ENCODE measurements at regions not wholly inside any gene's neighbourhood (a gene's known extent, or its start where the extent isn't known, plus 50 kb on each side); places are given as distances from the start of the nearest gene placed in this dataset.
"Not testable (repeated sequence)": the region's sequence is repeated elsewhere in the genome, so short reads cannot be mapped to it uniquely, and the experiment has no call there.

DNA sequence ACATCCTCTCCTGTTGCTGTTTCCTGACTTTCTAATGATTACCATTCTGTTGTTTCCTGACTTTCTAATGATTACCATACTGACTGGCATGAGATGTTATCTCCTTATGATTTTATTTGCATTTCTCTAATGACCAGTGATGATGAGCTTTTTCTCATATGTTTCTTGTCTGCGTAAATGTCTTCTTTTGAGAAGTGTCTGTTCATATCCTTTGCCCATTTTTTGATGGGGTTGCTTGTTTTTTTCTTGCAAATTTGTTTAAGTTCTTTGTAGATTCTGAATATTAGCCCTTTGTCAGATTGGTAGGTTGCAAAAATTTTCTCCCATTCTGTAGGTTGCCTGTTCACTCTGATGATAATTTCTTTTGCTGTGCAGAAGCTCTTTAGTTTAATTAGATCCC is 1216.5 kb downstream of the BRINP3 start:
- not testable (repeated sequence) for H3K36me3 Mint-ChIP-seq (ENCODE audit: low read depth); H3K4me3 Mint-ChIP-seq; H3K4me1 Mint-ChIP-seq; DNase-seq; H3K27ac Mint-ChIP-seq; H3K27me3 Mint-ChIP-seq; H3K9me3 ChIP-seq (ENCODE audit: control insufficient read depth, low read length, poor library complexity, severe bottlenecking); ATAC-seq

DNA sequence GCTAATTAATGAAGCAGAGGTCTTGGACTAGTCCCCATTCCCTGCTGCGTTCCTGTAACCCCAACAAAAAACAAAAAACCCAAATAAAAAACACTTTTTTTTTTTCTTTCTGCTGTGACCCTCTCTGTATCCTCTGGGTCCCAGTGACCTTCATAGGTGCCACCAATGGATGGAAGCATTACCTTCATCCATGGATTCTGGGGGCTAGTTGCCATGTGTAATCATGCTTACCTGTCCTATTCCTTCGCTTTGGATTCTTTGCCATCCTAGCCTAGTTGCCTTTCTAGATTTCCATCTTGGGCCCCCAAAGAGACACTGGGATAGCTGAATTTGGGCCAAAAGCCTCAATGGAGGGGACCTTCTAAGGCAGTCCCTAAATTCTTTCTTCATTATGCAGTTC is 1208.7 kb downstream of the BRINP3 start:
- no peak overlapping the region for H3K27ac Mint-ChIP-seq
- no peaks in the 10 kb centered on the region for H3K27me3 Mint-ChIP-seq
- no peak for DNase-seq
- no peak for ATAC-seq
- no peaks in the 10 kb centered on the region for H3K4me1 Mint-ChIP-seq
- H3K9me3 ChIP-seq (ENCODE audit: control insufficient read depth, low read length, poor library complexity, severe bottlenecking) = no peaks in the 10 kb centered on the region
- H3K4me3 Mint-ChIP-seq = no peak overlapping the region
- no peaks in the 10 kb centered on the region for H3K36me3 Mint-ChIP-seq (ENCODE audit: low read depth)

DNA sequence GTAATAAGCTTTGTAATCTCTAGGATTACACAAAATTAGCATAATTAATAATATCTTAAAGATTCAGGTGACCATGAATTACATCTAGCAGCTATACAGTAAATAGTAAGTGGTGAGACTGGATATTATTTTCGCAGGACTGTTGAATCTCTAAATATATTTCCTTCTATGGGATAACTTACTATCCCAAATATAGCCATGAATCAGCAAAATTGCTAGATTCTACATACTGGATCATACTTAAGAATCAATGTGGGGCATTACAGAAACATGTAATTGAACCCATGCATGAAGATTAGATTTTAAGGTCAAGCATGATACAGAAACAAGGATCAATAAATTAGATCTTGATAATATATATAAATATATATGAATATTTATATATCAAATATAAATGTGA is 1203.4 kb downstream of the BRINP3 start:
- H3K4me1 Mint-ChIP-seq = no peaks in the 10 kb centered on the region
- no peaks in the 10 kb centered on the region for H3K36me3 Mint-ChIP-seq (ENCODE audit: low read depth)
- DNase-seq (no peak), ATAC-seq (no peak)
- no peak overlapping the region for H3K27ac Mint-ChIP-seq
- H3K9me3 ChIP-seq (ENCODE audit: control insufficient read depth, low read length, poor library complexity, severe bottlenecking) = no peaks in the 10 kb centered on the region
- no peaks in the 10 kb centered on the region for H3K27me3 Mint-ChIP-seq
- no peak overlapping the region for H3K4me3 Mint-ChIP-seq

DNA sequence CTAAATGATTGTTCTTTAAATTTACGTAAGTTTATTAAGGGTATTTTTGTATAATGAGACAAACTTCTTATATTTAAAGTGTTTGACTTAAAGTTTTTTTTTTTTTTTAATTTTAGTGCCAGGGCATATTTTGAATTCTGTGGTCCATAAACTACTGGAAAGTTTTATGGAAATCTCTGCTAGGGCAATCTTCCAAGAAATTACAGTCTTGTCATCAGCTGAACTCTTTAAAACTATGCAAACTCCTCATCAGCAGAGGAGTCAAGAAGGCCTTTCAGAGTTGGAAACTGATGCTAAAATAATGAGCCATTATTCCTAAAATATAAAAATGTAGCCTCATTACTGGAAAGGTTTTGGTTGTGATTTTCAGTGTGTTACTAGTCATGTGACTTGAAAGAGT is 1201.9 kb downstream of the BRINP3 start:
- Mint-ChIP-seq H3K36me3 (ENCODE audit: low read depth) (no peaks in the 10 kb centered on the region), H3K4me3 (no peak overlapping the region), H3K27me3 (no peaks in the 10 kb centered on the region), H3K4me1 (no peaks in the 10 kb centered on the region), H3K27ac (no peak overlapping the region)
- no peaks in the 10 kb centered on the region for H3K9me3 ChIP-seq (ENCODE audit: control insufficient read depth, low read length, poor library complexity, severe bottlenecking)
- ATAC-seq = no peak
- DNase-seq = no peak

DNA sequence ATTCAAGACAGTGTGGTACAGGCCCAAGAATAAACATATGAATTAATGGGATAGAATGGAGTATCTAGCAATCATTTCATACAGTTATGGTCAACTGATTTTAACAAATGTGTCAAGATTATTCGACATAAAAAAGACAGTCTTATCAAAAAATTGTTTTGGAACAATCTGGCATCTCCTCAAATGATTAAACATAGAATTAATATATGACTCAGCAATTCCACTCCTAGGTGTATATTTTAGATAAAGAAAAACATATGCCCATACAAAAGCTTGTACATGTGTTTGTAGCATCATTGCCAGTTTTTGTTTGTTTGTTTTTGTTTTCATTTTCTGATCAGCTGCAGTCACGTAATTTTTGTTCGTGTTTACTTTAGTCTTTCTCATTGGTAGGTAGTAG is 1188.3 kb downstream of the BRINP3 start:
- Mint-ChIP-seq H3K4me1 (no peaks in the 10 kb centered on the region), H3K4me3 (no peak overlapping the region), H3K27me3 (no peaks in the 10 kb centered on the region), H3K36me3 (ENCODE audit: low read depth) (no peaks in the 10 kb centered on the region), H3K27ac (no peak overlapping the region)
- DNase-seq (no peak), ATAC-seq (no peak)
- peaks cover 3% of the 10 kb centered on the region for H3K9me3 ChIP-seq (ENCODE audit: control insufficient read depth, low read length, poor library complexity, severe bottlenecking)

DNA sequence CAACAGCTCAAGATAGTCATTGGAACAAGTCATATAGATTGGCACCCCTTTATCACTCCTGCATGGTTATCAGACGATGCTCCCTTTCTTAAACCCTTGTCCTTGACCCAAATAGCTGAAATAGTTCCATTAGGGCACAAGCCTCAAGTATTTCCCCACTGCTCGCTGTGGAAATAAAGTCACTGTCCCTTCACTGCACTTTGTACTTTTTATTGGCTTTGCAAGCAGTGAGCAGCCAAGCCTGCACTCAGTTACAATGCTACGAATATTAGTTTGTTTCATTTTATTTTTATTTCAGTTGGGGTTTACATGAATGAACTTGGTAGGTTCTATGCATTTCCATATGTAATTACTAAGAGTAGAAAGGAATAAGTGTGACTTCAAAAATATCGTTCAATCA is 1176.4 kb downstream of the BRINP3 start:
- Mint-ChIP-seq H3K27me3 (no peaks in the 10 kb centered on the region), H3K4me3 (no peak overlapping the region), H3K27ac (no peak overlapping the region), H3K4me1 (no peaks in the 10 kb centered on the region), H3K36me3 (ENCODE audit: low read depth) (no peaks in the 10 kb centered on the region)
- no peak for ATAC-seq
- H3K9me3 ChIP-seq (ENCODE audit: control insufficient read depth, low read length, poor library complexity, severe bottlenecking) = no peaks in the 10 kb centered on the region
- no peak for DNase-seq

DNA sequence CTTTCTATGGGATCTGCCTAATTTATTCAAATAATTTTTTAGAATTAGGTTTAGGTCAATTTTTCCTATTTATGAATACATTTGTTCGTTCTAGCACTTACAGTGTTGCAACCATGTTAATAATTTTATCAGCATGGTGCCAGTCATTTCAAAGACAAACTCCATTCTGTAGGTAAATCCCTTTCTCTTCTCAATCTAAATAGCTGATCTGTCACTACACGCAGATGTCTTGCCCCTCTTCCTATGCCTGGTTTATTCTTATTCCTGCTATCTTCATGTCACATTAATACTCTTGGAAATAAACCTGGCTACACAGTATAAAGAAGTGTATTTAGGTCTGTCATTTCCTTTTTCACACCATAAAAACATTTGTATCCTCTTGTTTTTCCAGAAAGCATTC is 1172.4 kb downstream of the BRINP3 start:
- no peak for DNase-seq
- no peak for ATAC-seq
- Mint-ChIP-seq H3K4me1 (no peaks in the 10 kb centered on the region), H3K27ac (no peak overlapping the region), H3K27me3 (no peaks in the 10 kb centered on the region), H3K36me3 (ENCODE audit: low read depth) (no peaks in the 10 kb centered on the region), H3K4me3 (no peak overlapping the region)
- H3K9me3 ChIP-seq (ENCODE audit: control insufficient read depth, low read length, poor library complexity, severe bottlenecking) = no peaks in the 10 kb centered on the region

DNA sequence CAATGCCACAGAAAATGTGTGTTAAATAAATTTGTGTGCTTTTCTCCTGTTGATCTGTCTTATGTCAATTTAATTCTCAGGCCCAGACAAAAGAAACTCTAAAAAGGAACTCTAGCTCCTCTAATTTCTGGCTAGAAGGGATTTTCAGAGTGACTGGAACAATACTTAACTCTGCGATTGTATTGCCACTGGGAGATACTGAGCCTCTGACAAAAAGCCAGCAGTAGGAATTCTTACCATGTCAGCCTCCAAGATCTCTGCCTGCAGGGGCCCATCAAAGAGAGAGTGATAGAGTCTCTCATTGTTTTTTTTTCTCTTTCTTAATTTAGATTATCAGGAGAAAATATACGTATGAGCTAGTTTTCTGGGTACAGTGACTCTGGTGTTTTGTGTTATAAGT is 1165.7 kb downstream of the BRINP3 start:
- ATAC-seq = no peak
- no peak overlapping the region for H3K4me3 Mint-ChIP-seq
- H3K27ac Mint-ChIP-seq = no peak overlapping the region

DNA sequence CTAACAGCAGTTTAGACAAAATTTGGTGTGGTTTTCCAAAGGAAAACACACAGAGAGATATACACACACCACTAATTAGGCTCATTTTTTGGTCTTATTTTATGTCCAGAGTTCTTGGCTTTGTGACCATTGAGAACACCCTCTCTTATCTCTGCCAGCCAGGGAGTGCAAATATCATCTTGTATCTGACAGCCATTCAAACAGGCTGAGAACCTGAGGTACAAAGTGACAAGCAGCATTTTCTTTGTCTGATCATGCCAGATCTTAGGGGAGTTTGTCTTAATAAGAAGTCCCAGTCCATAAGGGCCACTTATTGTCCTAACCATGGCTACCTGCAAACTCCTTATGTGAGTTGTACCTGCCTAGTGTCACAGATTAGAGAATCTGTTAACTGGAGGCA is 1165.2 kb downstream of the BRINP3 start:
- no peaks in the 10 kb centered on the region for H3K27me3 Mint-ChIP-seq
- DNase-seq (no peak), ATAC-seq (no peak)
- H3K36me3 Mint-ChIP-seq (ENCODE audit: low read depth) = no peaks in the 10 kb centered on the region
- H3K9me3 ChIP-seq (ENCODE audit: control insufficient read depth, low read length, poor library complexity, severe bottlenecking) = no peaks in the 10 kb centered on the region
- no peak overlapping the region for H3K27ac Mint-ChIP-seq
- H3K4me3 Mint-ChIP-seq = no peak overlapping the region
- H3K4me1 Mint-ChIP-seq = no peaks in the 10 kb centered on the region

More for the DNA sequence above, 1165.7 kb downstream of the BRINP3 start:
- H3K9me3 ChIP-seq (ENCODE audit: control insufficient read depth, low read length, poor library complexity, severe bottlenecking) = no peaks in the 10 kb centered on the region
- no peaks in the 10 kb centered on the region for H3K4me1 Mint-ChIP-seq
- H3K27me3 Mint-ChIP-seq = no peaks in the 10 kb centered on the region
- H3K36me3 Mint-ChIP-seq (ENCODE audit: low read depth) = no peaks in the 10 kb centered on the region
- no peak for DNase-seq

DNA sequence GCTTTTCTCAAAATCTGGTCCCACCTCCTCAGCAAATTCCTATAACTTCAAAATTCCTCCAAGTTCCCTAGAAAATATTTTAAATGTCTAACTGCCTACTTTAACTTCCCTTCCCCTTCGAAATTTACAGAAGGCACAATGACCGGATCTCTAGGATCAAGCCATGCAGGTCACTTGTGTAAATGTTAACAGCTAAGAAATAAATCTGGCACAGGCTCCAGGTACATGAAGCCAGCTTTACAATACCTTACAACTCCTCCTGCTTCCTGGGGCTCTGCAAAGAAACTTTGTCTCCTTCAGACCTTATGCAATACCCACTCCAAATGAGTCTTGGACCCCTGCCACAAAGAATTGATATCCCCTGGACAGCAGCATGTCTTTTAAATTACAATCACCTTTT is 1164.2 kb downstream of the BRINP3 start:
- ATAC-seq (no peak), DNase-seq (no peak)
- H3K4me1 Mint-ChIP-seq = no peaks in the 10 kb centered on the region
- no peak overlapping the region for H3K27ac Mint-ChIP-seq
- no peaks in the 10 kb centered on the region for H3K36me3 Mint-ChIP-seq (ENCODE audit: low read depth)
- H3K27me3 Mint-ChIP-seq = no peaks in the 10 kb centered on the region
- H3K9me3 ChIP-seq (ENCODE audit: control insufficient read depth, low read length, poor library complexity, severe bottlenecking) = no peaks in the 10 kb centered on the region
- H3K4me3 Mint-ChIP-seq = no peak overlapping the region

DNA sequence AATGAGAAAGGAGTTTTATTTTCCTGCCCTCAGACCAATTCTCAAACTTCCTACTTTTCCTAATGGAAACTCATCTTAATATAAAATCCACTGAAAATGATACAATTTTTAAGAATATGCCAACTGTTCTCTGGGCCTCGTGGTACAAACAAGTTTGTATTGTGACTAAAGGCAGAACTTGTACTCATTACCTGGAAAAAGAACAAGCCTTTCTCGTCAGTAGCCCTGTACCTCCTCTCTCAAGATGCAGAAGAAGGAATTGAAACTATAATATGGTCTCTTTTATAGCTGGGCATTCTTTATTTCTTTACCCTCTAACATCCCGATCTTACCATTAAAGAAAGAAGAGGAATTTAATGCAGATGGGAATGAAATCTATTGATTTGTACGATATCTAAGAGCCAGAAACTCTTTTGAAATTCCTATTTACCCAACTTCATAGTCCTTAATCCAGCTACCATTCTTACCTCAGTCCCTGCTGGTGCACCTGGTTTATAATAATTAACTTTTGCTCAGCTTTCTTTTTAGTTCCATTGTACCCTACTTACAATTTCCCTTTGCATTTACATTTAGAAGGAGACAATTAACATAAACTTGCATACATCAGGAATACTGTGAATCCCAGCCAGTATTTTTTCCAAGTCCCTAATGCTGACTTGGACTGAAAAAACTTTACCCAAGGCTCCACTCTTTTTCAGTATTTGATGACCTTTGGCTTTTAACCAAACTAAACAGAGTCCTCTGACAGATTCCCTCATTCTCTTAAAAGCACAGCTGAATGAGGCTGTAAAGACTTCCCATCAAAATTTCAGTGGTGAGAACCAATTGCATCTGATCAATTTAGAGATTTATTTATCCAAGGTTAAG is 1162.4 kb downstream of the BRINP3 start:
- ATAC-seq = no peak
- no peaks in the 10 kb centered on the region for H3K36me3 Mint-ChIP-seq (ENCODE audit: low read depth)
- H3K4me3 Mint-ChIP-seq = no peak overlapping the region
- no peaks in the 10 kb centered on the region for H3K4me1 Mint-ChIP-seq
- H3K9me3 ChIP-seq (ENCODE audit: control insufficient read depth, low read length, poor library complexity, severe bottlenecking) = no peaks in the 10 kb centered on the region
- no peaks in the 10 kb centered on the region for H3K27me3 Mint-ChIP-seq
- no peak for DNase-seq
- H3K27ac Mint-ChIP-seq = no peak overlapping the region

DNA sequence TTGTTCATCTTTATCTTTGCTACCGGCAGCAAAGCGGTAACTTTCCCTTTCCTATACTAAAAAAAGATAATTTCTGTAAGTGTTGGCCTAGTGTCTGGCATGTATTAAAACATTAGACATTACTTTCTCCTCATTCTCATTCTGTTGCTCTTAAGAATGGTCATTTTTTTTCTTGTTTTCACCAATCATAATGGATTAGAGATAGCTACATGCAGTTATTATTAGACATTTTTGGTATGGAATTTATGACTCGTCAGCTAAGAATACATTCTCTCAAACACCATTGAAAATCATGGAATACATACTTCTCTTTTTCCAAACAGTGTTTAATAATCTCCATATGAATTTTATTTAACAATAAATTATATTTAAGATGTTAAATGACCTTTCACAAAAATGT is 1154.6 kb downstream of the BRINP3 start:
- Mint-ChIP-seq H3K36me3 (ENCODE audit: low read depth) (no peaks in the 10 kb centered on the region), H3K4me1 (no peaks in the 10 kb centered on the region), H3K4me3 (no peak overlapping the region), H3K27me3 (no peaks in the 10 kb centered on the region), H3K27ac (no peak overlapping the region)
- H3K9me3 ChIP-seq (ENCODE audit: control insufficient read depth, low read length, poor library complexity, severe bottlenecking) = no peaks in the 10 kb centered on the region
- DNase-seq (no peak), ATAC-seq (no peak)

DNA sequence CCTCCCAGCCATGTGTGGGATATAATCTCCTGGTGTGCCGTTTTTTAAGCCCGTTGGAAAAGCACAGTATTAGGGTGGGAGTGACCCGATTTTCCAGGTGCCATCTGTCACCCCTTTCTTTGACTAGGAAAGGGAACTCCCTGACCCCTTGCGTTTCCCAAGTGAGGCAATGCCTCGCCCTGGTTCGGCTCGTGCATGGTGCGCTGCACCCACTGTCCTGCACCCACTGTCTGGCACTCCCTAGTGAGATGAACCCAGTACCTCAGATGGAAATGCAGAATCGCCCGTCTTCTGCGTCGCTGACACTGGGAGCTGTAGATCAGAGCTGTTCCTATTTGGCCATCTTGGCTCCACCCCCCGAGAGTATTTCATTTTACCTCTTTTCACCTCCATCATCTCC is 1146.6 kb downstream of the BRINP3 start:
- H3K9me3 ChIP-seq (ENCODE audit: control insufficient read depth, low read length, poor library complexity, severe bottlenecking); H3K4me1 Mint-ChIP-seq; H3K27me3 Mint-ChIP-seq; H3K27ac Mint-ChIP-seq; ATAC-seq; H3K36me3 Mint-ChIP-seq (ENCODE audit: low read depth); DNase-seq; H3K4me3 Mint-ChIP-seq: not testable (repeated sequence)

Measured in T-helper 17 cell (primary cell).